ENCODE measurements at regions not wholly inside any gene's neighbourhood (a gene's known extent, or its start where the extent isn't known, plus 50 kb on each side); places are given as distances from the start of the nearest gene placed in this dataset.

GRCh38 chr15:62966294-62967078 lies 76.1 kb upstream of the TPM1 start:
- TF ChIP-seq EZH2 (IDR thresholded peaks at IDR 0.05; ENCODE audit: borderline replicate concordance, insufficient read depth, low read depth, low read length, poor library complexity, severe bottlenecking) = no peak
- TF ChIP-seq CTCF (IDR thresholded peaks at IDR 0.05) = no peak

Measured in B cell (primary cell).